Skeletal muscle satellite cell (primary cell): ENCODE measurements at regions not wholly inside any gene's neighbourhood (a gene's known extent, or its start where the extent isn't known, plus 50 kb on each side); places are given as distances from the start of the nearest gene placed in this dataset.

Source experiments
- H3K27me3 ChIP-seq: 2 replicates; pipeline ENCODE4 v1.7.0; 2013; ENCODE audit warnings: low read length; ENCODE audit not compliant: control insufficient read depth, insufficient read depth
- H3K36me3 ChIP-seq: 2 replicates; pipeline ENCODE4 v1.7.0; 2013; ENCODE audit warnings: mild to moderate bottlenecking, control low read depth, low read length; ENCODE audit not compliant: insufficient read depth
- H3K4me1 ChIP-seq: 2 replicates; pipeline ENCODE4 v1.7.0; 2013; ENCODE audit warnings: low read length; ENCODE audit not compliant: control insufficient read depth, insufficient read depth
- H3K4me2 ChIP-seq: 2 replicates; pipeline ENCODE4 v1.7.0; 2013; ENCODE audit warnings: mild to moderate bottlenecking, low read length
- H3K4me3 ChIP-seq: 2 replicates; pipeline ENCODE4 v1.7.0; 2013; ENCODE audit warnings: low read length
- H3K9ac ChIP-seq: 2 replicates; pipeline ENCODE4 v1.7.0; 2013; ENCODE audit warnings: mild to moderate bottlenecking, low read depth, low read length, moderate library complexity
- H3K9me3 ChIP-seq: replicated peaks from 2 replicates; pipeline ENCODE4 v1.7.0; 2013; ENCODE audit warnings: mild to moderate bottlenecking, control low read depth, low read length

DNA sequence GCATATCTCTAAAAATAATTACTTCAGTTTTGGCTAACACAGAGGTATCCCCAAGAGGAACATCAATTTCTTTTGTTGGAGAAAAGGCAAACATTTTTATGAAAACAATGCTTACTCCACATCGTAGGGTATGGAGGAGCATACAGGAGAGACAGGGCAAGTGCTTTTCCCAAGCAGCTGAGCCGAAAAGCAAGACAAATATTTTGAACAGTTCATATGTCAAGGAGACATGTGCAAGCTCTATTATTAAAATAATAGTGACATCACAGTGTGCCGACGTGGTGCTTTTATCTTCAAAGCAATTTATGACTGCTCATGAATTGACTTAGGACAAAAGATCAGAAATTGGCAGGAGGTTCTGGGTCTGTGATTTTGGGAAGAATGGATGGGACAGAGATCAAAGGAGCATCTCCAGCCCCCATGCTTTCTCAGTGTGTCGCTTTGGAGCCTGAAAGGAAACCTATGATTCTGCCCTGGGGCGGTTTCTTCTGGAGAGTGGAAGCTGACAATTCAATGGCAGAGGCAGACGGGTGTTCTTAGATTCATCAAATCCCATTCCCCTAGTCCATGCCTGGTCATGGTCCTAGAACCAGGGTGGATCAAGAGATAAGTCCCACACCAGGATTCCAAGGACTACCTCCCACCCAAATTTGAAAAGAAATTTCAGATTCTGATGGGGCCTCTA lies 97.1 kb downstream of the JCAD start:
- Histone ChIP-seq H3K4me2 (no peak overlapping the region), H3K36me3 (no peaks in the 10 kb centered on the region), H3K27me3 (peaks cover 16% of the 10 kb centered on the region), H3K9me3 (no peaks in the 10 kb centered on the region), H3K9ac (no peak overlapping the region), H3K4me3 (no peak overlapping the region), H3K4me1 (peaks cover 6% of the 10 kb centered on the region)

GRCh38 chr10:29961351-29961750 lies 98.0 kb downstream of the JCAD start:
- Histone ChIP-seq H3K4me1 (peaks cover 6% of the 10 kb centered on the region), H3K9ac (no peak overlapping the region), H3K27me3 (peaks cover 16% of the 10 kb centered on the region), H3K4me3 (no peak overlapping the region), H3K9me3 (peaks cover 3% of the 10 kb centered on the region), H3K36me3 (no peaks in the 10 kb centered on the region), H3K4me2 (no peak overlapping the region)

DNA sequence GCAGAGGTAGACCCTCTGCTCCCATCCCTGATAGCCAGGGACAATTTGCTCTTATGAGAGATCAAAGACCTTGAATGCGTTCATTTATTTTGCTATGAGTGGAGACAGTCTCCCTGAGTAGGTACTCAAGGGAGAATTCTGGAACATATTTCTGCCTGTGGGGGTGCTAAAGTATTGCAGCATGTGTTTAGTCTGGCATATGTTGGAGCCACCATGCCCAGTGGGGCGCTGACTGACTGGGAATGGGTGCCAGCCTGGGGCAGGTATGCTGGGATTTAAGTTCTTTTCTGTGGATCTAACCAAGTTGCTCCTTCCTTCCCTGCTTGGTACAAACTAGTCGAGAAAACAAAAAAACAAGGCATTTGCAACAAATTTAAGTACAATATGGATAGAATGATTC lies 99.1 kb downstream of the JCAD start:
- Histone ChIP-seq H3K36me3 (no peaks in the 10 kb centered on the region), H3K4me2 (no peak overlapping the region), H3K4me3 (no peak overlapping the region), H3K9me3 (peaks cover 4% of the 10 kb centered on the region), H3K27me3 (peaks cover 16% of the 10 kb centered on the region), H3K4me1 (peaks cover 6% of the 10 kb centered on the region), H3K9ac (no peak overlapping the region)

- Histone ChIP-seq H3K4me1 (peaks cover 6% of the 10 kb centered on the region), H3K4me2 (peak overlapping the region; percentile 9), H3K9me3 (peaks cover 4% of the 10 kb centered on the region), H3K36me3 (no peaks in the 10 kb centered on the region), H3K9ac (no peak overlapping the region), H3K27me3 (peaks cover 16% of the 10 kb centered on the region), H3K4me3 (no peak overlapping the region)
Observed at GRCh38 chr10:29959586-29959985, 99.8 kb downstream of the JCAD start.

- Histone ChIP-seq H3K4me1 (peaks cover 6% of the 10 kb centered on the region), H3K4me3 (no peak overlapping the region), H3K9me3 (peaks cover 4% of the 10 kb centered on the region), H3K9ac (no peak overlapping the region), H3K4me2 (no peak overlapping the region), H3K27me3 (peaks cover 16% of the 10 kb centered on the region), H3K36me3 (no peaks in the 10 kb centered on the region)
Observed at GRCh38 chr10:29958440-29958839, 100.9 kb downstream of the JCAD start.

DNA sequence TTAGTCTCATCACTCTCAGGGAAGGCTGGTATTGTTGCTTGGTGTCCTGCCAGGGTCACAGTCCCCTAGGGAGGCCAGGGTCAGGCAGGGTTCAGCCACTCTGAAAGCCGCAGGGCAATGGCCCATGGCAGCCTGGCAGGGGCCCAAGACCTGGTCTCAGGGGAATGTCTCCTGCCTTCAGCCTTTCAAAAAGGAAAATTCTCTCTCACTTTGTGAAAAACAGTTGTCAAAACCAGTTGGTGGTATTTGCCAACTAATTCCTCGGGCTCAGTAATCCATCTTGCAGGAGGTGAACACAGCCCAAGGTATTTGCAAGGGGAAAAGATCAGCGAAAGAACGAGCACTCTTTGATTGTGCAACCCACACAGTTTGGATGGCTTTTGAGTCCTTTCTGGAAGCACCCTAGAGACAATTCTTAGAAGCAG lies 101.5 kb downstream of the JCAD start:
- no peaks in the 10 kb centered on the region for H3K36me3 ChIP-seq
- peaks cover 4% of the 10 kb centered on the region for H3K9me3 ChIP-seq
- H3K4me1 ChIP-seq = peaks cover 6% of the 10 kb centered on the region
- no peak overlapping the region for H3K4me3 ChIP-seq
- no peak overlapping the region for H3K4me2 ChIP-seq
- peaks cover 16% of the 10 kb centered on the region for H3K27me3 ChIP-seq
- H3K9ac ChIP-seq = no peak overlapping the region

- H3K9ac ChIP-seq = no peak overlapping the region
- no peaks in the 10 kb centered on the region for H3K36me3 ChIP-seq
- peaks cover 10% of the 10 kb centered on the region for H3K27me3 ChIP-seq
- H3K9me3 ChIP-seq = peaks cover 4% of the 10 kb centered on the region
- no peak overlapping the region for H3K4me3 ChIP-seq
- H3K4me1 ChIP-seq = peaks cover 6% of the 10 kb centered on the region
- no peak overlapping the region for H3K4me2 ChIP-seq
Observed at GRCh38 chr10:29957236-29957635, 102.2 kb downstream of the JCAD start.

DNA sequence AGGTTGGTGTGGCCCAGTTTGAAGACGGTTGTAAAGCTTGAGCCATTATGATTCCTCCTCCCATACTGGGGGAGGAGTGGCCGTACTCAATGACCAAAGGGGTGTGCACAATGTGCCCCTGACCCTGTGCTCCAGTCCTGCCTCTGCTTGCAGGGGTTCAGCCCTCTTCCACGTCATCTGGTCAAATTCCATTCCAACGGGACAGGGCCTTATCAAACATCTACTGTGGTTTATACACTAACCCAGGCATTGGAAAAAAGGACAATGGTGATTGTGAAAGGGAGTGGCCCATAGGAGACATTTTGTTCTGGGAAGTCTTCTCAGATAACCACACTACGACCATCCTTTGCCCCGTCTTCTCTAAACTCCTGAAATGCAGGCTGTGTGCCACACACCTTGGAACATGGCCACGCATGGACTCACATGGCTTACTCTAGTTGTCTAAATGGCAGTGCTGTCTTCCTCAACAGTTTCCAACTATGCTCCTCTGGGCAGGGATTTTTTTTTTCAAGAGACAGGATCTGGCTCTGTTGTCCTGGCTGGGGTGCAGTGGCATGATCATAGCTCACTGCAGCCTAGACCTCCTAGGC lies 103.0 kb downstream of the JCAD start:
- H3K9ac ChIP-seq = no peak overlapping the region
- peaks cover 4% of the 10 kb centered on the region for H3K9me3 ChIP-seq
- H3K4me1 ChIP-seq = peaks cover 6% of the 10 kb centered on the region
- H3K4me3 ChIP-seq = no peak overlapping the region
- H3K4me2 ChIP-seq = no peak overlapping the region
- no peaks in the 10 kb centered on the region for H3K36me3 ChIP-seq
- H3K27me3 ChIP-seq = peaks cover 8% of the 10 kb centered on the region

DNA sequence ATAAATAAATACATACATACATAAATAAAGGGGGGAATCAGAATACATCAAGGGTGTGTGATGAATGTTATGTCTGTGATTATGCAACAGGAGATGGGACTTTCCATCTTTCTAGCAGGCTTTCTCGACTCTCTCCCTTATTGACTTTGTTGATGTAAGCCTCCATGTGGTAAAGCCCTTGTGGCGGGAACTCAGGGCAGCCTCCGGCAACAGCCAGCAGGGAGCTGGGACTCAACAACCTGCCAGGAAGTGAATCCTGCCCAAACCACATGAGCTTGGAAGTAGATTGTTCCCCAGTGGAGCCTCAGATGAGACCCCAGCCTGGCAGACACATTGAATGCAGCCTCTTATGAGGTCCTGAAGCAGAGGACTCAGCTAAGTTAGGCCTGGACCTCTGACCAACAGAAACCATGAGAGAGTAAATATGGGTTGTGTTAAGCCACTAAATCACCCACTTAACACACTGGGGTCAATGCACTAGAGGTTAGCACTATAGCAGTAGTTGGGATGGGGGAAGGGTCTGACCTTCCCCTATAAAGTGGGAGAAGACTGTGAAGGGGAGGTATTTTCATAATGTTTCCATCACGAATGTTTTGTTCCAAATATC lies 104.0 kb downstream of the JCAD start:
- Histone ChIP-seq H3K9ac (no peak overlapping the region), H3K4me3 (no peak overlapping the region), H3K9me3 (peaks cover 4% of the 10 kb centered on the region), H3K27me3 (peaks cover 2% of the 10 kb centered on the region), H3K4me2 (no peak overlapping the region), H3K4me1 (peaks cover 8% of the 10 kb centered on the region), H3K36me3 (no peaks in the 10 kb centered on the region)

DNA sequence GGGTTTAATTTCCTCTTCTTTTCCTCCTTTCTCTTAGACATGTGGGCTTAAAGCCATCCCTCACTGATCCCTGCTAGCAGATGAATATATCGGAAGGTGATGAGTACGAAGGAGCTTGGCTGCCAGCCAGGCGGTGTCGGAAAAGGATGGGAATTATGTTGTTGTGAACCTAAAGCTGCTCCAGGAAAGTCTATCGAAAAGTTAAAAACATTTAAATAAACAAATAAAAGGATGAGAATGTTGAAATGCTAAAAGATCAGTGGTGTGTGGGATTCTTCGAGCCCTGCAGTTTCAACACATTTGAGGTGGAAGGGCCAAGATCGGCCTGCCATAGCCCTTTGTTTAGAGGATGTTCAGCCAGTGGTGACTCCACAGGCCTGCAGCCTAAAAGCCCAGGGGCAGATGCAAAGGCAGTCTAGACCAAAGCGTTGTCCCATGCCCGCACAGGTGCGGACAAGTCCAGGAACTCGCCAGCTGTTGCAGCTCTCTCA lies 107.9 kb downstream of the JCAD start:
- peaks cover 3% of the 10 kb centered on the region for H3K9me3 ChIP-seq
- H3K27me3 ChIP-seq = no peaks in the 10 kb centered on the region
- H3K4me2 ChIP-seq = no peak overlapping the region
- no peaks in the 10 kb centered on the region for H3K36me3 ChIP-seq
- peaks cover 40% of the 10 kb centered on the region for H3K4me1 ChIP-seq
- no peak overlapping the region for H3K4me3 ChIP-seq
- H3K9ac ChIP-seq = no peak overlapping the region

- no peak overlapping the region for H3K4me2 ChIP-seq
- no peaks in the 10 kb centered on the region for H3K9me3 ChIP-seq
- H3K9ac ChIP-seq = no peak overlapping the region
- H3K27me3 ChIP-seq = no peaks in the 10 kb centered on the region
- H3K4me3 ChIP-seq = no peak overlapping the region
- peaks cover 41% of the 10 kb centered on the region for H3K4me1 ChIP-seq
- no peaks in the 10 kb centered on the region for H3K36me3 ChIP-seq
Observed at GRCh38 chr10:29950391-29950790, 109.0 kb downstream of the JCAD start.
